CD14-positive monocyte (primary cell): ENCODE measurements at regions not wholly inside any gene's neighbourhood (a gene's known extent, or its start where the extent isn't known, plus 50 kb on each side); places are given as distances from the start of the nearest gene placed in this dataset.

ENCODE experiments used
- DNase-seq, 3 donors: peaks; one replicate each; pipeline ENCODE4 v3.0.0-alpha.2; 2011 to 2022
- H2AFZ ChIP-seq: 2 replicates; pipeline ENCODE4 v1.6.0; 2012; ENCODE audit warnings: mild to moderate bottlenecking, low read depth, low read length, inconsistent platforms; ENCODE audit not compliant: insufficient read depth, poor library complexity, severe bottlenecking
- H3K27ac ChIP-seq, 2 donors: 1 replicate in 1 of 2; 2 replicates in 1 of 2; pipeline ENCODE4 v1.5.1; 2012 to 2013; ENCODE audit warnings: low read length in 2 of 2, control low read depth in 1 of 2, inconsistent platforms in 1 of 2, low read depth in 1 of 2, mild to moderate bottlenecking in 1 of 2
- H3K27me3 ChIP-seq, 2 donors: one replicate each; pipeline versions ENCODE4 v1.6.0 to v1.6.1; 2011 to 2013; ENCODE audit warnings: low read length in 2 of 2; ENCODE audit not compliant: control insufficient read depth in 2 of 2, insufficient read depth in 2 of 2
- H3K36me3 ChIP-seq, 2 donors: replicated peaks in 1 of 2; 1 replicate in 1 of 2; 2 replicates in 1 of 2; pipeline versions ENCODE4 v1.5.1 to v1.6.1; 2012 to 2013; ENCODE audit warnings: low read length in 2 of 2, control low read depth in 1 of 2, inconsistent platforms in 1 of 2, mild to moderate bottlenecking in 1 of 2; ENCODE audit not compliant: insufficient read depth in 2 of 2, control insufficient read depth in 1 of 2
- H3K4me1 ChIP-seq, 2 donors: 1 replicate in 1 of 2; 2 replicates in 1 of 2; pipeline versions ENCODE4 v1.5.1 to v1.6.1; 2012 to 2013; ENCODE audit warnings: low read length in 2 of 2, control low read depth in 1 of 2, inconsistent platforms in 1 of 2, mild to moderate bottlenecking in 1 of 2, moderate library complexity in 1 of 2; ENCODE audit not compliant: insufficient read depth in 2 of 2, control insufficient read depth in 1 of 2
- H3K4me2 ChIP-seq: replicated peaks from 2 replicates; pipeline ENCODE3; 2012; ENCODE audit warnings: low read length, moderate library complexity, mild to moderate bottlenecking; ENCODE audit not compliant: poor library complexity, severe bottlenecking; ENCODE audit errors: extremely low read depth
- H3K4me3 ChIP-seq, 3 experiments: fragments of 200-600 bp in 1 of 3; sonication (generic) in 1 of 3; replicated peaks in 1 of 3; 1 replicate in 2 of 3; 2 replicates in 1 of 3; pipeline ENCODE4 v1.5.1; 2011 to 2013; ENCODE audit warnings: low read length in 3 of 3, mild to moderate bottlenecking in 3 of 3, control low read depth in 2 of 3, low read depth in 2 of 3, inconsistent platforms in 1 of 3, moderate library complexity in 1 of 3
- H3K79me2 ChIP-seq: 2 replicates; pipeline ENCODE4 v1.6.0; 2012; ENCODE audit warnings: mild to moderate bottlenecking, control low read depth, inconsistent platforms, low read length, moderate library complexity; ENCODE audit not compliant: insufficient read depth
- H3K9ac ChIP-seq: 2 replicates; pipeline ENCODE4 v1.6.0; 2017; ENCODE audit warnings: low read length, mild to moderate bottlenecking; ENCODE audit not compliant: insufficient read depth, poor library complexity, severe bottlenecking
- H3K9me3 ChIP-seq, 2 donors: replicated peaks in 1 of 2; 1 replicate in 1 of 2; 2 replicates in 1 of 2; pipeline versions ENCODE4 v1.5.1 to v1.6.1; 2012 to 2013; ENCODE audit warnings: low read length in 2 of 2, control low read depth in 1 of 2; ENCODE audit not compliant: control insufficient read depth in 1 of 2, insufficient read depth in 1 of 2
- H4K20me1 ChIP-seq: 2 replicates; pipeline ENCODE4 v1.6.0; 2012; ENCODE audit warnings: mild to moderate bottlenecking, low read length, control low read depth, moderate library complexity; ENCODE audit not compliant: insufficient read depth
- H3K27ac Mint-ChIP-seq, 7 donors: one replicate each; pipeline ENCODE4 v1.8.0; 2020; ENCODE audit warnings: mild to moderate bottlenecking in 7 of 7, mixed read lengths in 7 of 7, moderate library complexity in 6 of 7, inconsistent platforms in 2 of 7
- H3K27me3 Mint-ChIP-seq, 3 donors: one replicate each; pipeline ENCODE4 v1.8.0; 2021 to 2022; ENCODE audit warnings: low read depth in 3 of 3, mild to moderate bottlenecking in 3 of 3, mixed read lengths in 3 of 3, moderate library complexity in 3 of 3, inconsistent platforms in 1 of 3
- H3K36me3 Mint-ChIP-seq, 2 donors: one replicate each; pipeline ENCODE4 v1.8.0; 2020; ENCODE audit warnings: mixed read lengths in 2 of 2, inconsistent platforms in 1 of 2, mild to moderate bottlenecking in 1 of 2
- H3K4me1 Mint-ChIP-seq: one replicate; pipeline ENCODE4 v1.8.0; 2020; ENCODE audit warnings: mild to moderate bottlenecking, mixed read lengths
- H3K4me3 Mint-ChIP-seq, 2 donors: one replicate each; pipeline ENCODE4 v1.8.0; 2020; ENCODE audit warnings: mild to moderate bottlenecking in 2 of 2, mixed read lengths in 2 of 2, moderate library complexity in 1 of 2
- H3K9me3 Mint-ChIP-seq, 7 donors: one replicate each; pipeline ENCODE4 v1.8.0; 2020 to 2022; ENCODE audit warnings: mixed read lengths in 7 of 7, mild to moderate bottlenecking in 6 of 7, moderate library complexity in 6 of 7, inconsistent platforms in 2 of 7
- CTCF ChIP-seq: fragments of 200-600 bp; IDR thresholded peaks from one replicate; pipeline ENCODE4 v1.8.0; 2022; ENCODE audit warnings: antibody characterized with exemption, mild to moderate bottlenecking
- WGBS: methylation state at CpG from one replicate; pipeline ENCODE4 v1.1.5; 2013; ENCODE audit warnings: missing lambda C conversion rate; ENCODE audit not compliant: insufficient coverage; 5-methylcytosine and 5-hydroxymethylcytosine counted together
- intact Hi-C, 2 donors: fragments of 100-400 bp; cut with micrococcal nuclease; formaldehyde crosslinking; loops; one replicate each; pipeline versions ENCODE4 v1.15.0 to v1.15.1; 2023

GRCh38 chr9:129430940-129431643, 189.8 kb downstream of the C9orf50 start:
- TF ChIP-seq CTCF = no peak
- no peak overlapping the region for H3K4me2 ChIP-seq
- H3K9me3 ChIP-seq = no peaks in the 10 kb centered on the region
- no peak for DNase-seq
- Mint-ChIP-seq H3K27ac (no peak overlapping the region), H3K4me1 (peaks cover 2% of the 10 kb centered on the region), H3K27me3 (peaks cover 10 to 15% (median 10%) of the 10 kb centered on the region in 3 donors), H3K4me3 (no peak overlapping the region), H3K36me3 (no peaks in the 10 kb centered on the region), H3K9me3 (peaks cover 0 to 2% (median 0%) of the 10 kb centered on the region in 7 donors)
- WGBS = 83% methylated on average over 16 of the region's 18 CpGs
- H3K36me3 ChIP-seq = no peaks in the 10 kb centered on the region
- no peak overlapping the region for H3K27ac ChIP-seq
- no peaks in the 10 kb centered on the region for H3K79me2 ChIP-seq
- intact Hi-C loops = no loop called here
- no peaks in the 10 kb centered on the region for H4K20me1 ChIP-seq
- no peak overlapping the region for H3K4me3 ChIP-seq
- H3K27me3 ChIP-seq = peaks cover 0 to 2% of the 10 kb centered on the region in 2 donors
- no peak overlapping the region for H3K9ac ChIP-seq
- no peak overlapping the region for H2AFZ ChIP-seq
- peaks cover 0 to 15% of the 10 kb centered on the region in 2 donors for H3K4me1 ChIP-seq

GRCh38 chr9:129428864-129429577, 191.9 kb downstream of the C9orf50 start:
- intact Hi-C loops = no loop called here
- H4K20me1 ChIP-seq = no peaks in the 10 kb centered on the region
- H3K79me2 ChIP-seq = no peaks in the 10 kb centered on the region
- no peaks in the 10 kb centered on the region for H3K36me3 Mint-ChIP-seq
- H3K9me3 ChIP-seq = no peaks in the 10 kb centered on the region
- peaks cover 0 to 2% (median 0%) of the 10 kb centered on the region in 7 donors for H3K9me3 Mint-ChIP-seq
- peak overlapping the region in 1 of 2 donors; percentile 2 for H3K4me3 Mint-ChIP-seq
- H3K36me3 ChIP-seq = no peaks in the 10 kb centered on the region
- peak in 1 of 3 donors; percentile 22 for DNase-seq
- peaks cover 0 to 5% of the 10 kb centered on the region in 2 donors for H3K4me1 ChIP-seq
- no peak for TF ChIP-seq CTCF
- peaks cover 0 to 6% (median 2%) of the 10 kb centered on the region in 3 donors for H3K27me3 Mint-ChIP-seq
- H3K27me3 ChIP-seq = no peaks in the 10 kb centered on the region
- H3K4me2 ChIP-seq = no peak overlapping the region
- peaks cover 2% of the 10 kb centered on the region for H3K4me1 Mint-ChIP-seq
- H2AFZ ChIP-seq = no peak overlapping the region
- H3K27ac ChIP-seq = no peak overlapping the region
- 88% methylated on average over 7 of the region's 9 CpGs for WGBS
- no peak overlapping the region for H3K9ac ChIP-seq
- no peak overlapping the region for H3K4me3 ChIP-seq
- no peak overlapping the region for H3K27ac Mint-ChIP-seq
